ENCODE measurements at regions not wholly inside any gene's neighbourhood (a gene's known extent, or its start where the extent isn't known, plus 50 kb on each side); places are given as distances from the start of the nearest gene placed in this dataset.

- H3K4me3 ChIP-seq = no peak overlapping the region
- H3K36me3 ChIP-seq = no peaks in the 10 kb centered on the region
- H3K27ac ChIP-seq = no peak overlapping the region
- H3K4me1 ChIP-seq = no peaks in the 10 kb centered on the region
- no peaks in the 10 kb centered on the region for H3K9me3 ChIP-seq
- no peak for FAIRE-seq
- intact Hi-C loops (cut with DNase I) = no loop called here
- no peaks in the 10 kb centered on the region for H3K27me3 ChIP-seq
- DNase-seq = no peak
- WGBS, 2 donors = 85 to 89% methylated on average over 11 of the region's 11 CpGs
- no peak for ATAC-seq
- TF ChIP-seq, protein P1, sequence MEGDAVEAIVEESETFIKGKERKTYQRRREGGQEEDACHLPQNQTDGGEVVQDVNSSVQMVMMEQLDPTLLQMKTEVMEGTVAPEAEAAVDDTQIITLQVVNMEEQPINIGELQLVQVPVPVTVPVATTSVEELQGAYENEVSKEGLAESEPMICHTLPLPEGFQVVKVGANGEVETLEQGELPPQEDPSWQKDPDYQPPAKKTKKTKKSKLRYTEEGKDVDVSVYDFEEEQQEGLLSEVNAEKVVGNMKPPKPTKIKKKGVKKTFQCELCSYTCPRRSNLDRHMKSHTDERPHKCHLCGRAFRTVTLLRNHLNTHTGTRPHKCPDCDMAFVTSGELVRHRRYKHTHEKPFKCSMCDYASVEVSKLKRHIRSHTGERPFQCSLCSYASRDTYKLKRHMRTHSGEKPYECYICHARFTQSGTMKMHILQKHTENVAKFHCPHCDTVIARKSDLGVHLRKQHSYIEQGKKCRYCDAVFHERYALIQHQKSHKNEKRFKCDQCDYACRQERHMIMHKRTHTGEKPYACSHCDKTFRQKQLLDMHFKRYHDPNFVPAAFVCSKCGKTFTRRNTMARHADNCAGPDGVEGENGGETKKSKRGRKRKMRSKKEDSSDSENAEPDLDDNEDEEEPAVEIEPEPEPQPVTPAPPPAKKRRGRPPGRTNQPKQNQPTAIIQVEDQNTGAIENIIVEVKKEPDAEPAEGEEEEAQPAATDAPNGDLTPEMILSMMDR (IDR thresholded peaks at IDR 0.05) = no peak
Observed at GRCh38 chr11:15750535-15751308, 605.6 kb downstream of the SOX6 start.

GRCh38 chr11:15754221-15754620 lies 602.1 kb downstream of the SOX6 start:
- DNase-seq (no peak), FAIRE-seq (no peak), ATAC-seq (no peak)
- no peak overlapping the region for H3K4me3 ChIP-seq
- peaks cover 0 to 11% (median 5%) of the 10 kb centered on the region in 3 donors for H3K4me1 ChIP-seq
- TF ChIP-seq, protein P1 (IDR thresholded peaks at IDR 0.05) = no peak
- H3K27ac ChIP-seq = no peak overlapping the region
- 69 to 72% methylated on average over 1 of the region's 1 CpG for WGBS, 2 donors
- H3K9me3 ChIP-seq = no peaks in the 10 kb centered on the region
- intact Hi-C loops (cut with DNase I) = no loop called here
- no peaks in the 10 kb centered on the region for H3K36me3 ChIP-seq
- H3K27me3 ChIP-seq = no peaks in the 10 kb centered on the region

- H3K4me3 ChIP-seq = no peak overlapping the region
- no peak for FAIRE-seq
- 93 to 96% methylated on average over 16 of the region's 16 CpGs for whole genome bisulfite sequencing, 2 donors
- no peak for DNase-seq
- no peaks in the 10 kb centered on the region for H3K9me3 ChIP-seq
- intact Hi-C loops (cut with DNase I) = no loop called here
- no peaks in the 10 kb centered on the region for H3K27me3 ChIP-seq
- no peak overlapping the region for H3K27ac ChIP-seq
- H3K4me1 ChIP-seq = peaks cover 0 to 11% (median 5%) of the 10 kb centered on the region in 3 donors
- ATAC-seq = no peak
- H3K36me3 ChIP-seq = no peaks in the 10 kb centered on the region
- TF ChIP-seq, protein P1 (IDR thresholded peaks at IDR 0.05) = no peak
Observed at GRCh38 chr11:15757048-15757698, 599.2 kb downstream of the SOX6 start.

GRCh38 chr11:15758857-15759465 lies 597.4 kb downstream of the SOX6 start:
- H3K27ac ChIP-seq = no peak overlapping the region
- TF ChIP-seq, protein P1 (IDR thresholded peaks at IDR 0.05) = no peak
- 89 to 91% methylated on average over 10 of the region's 10 CpGs for WGBS, 2 donors
- H3K9me3 ChIP-seq = no peaks in the 10 kb centered on the region
- no peaks in the 10 kb centered on the region for H3K36me3 ChIP-seq
- intact Hi-C loops (cut with DNase I) = no loop called here
- ATAC-seq (no peak), FAIRE-seq (no peak), DNase-seq (no peak)
- no peaks in the 10 kb centered on the region for H3K27me3 ChIP-seq
- no peak overlapping the region for H3K4me3 ChIP-seq
- peaks cover 0 to 11% (median 5%) of the 10 kb centered on the region in 3 donors for H3K4me1 ChIP-seq
